Neural progenitor cell (in vitro differentiated cells): ENCODE measurements at regions not wholly inside any gene's neighbourhood (a gene's known extent, or its start where the extent isn't known, plus 50 kb on each side); places are given as distances from the start of the nearest gene placed in this dataset.

Experiments used
- EZH2 ChIP-seq: fragments of 200-600 bp; sonication (generic); IDR thresholded peaks from 2 replicates; pipeline ENCODE4 v1.6.1; 2017; ENCODE audit warnings: antibody characterized with exemption, mild to moderate bottlenecking, moderate library complexity
- EZH2phosphoT487 ChIP-seq: fragments of 200-600 bp; sonication (generic); IDR thresholded peaks from 2 replicates; pipeline ENCODE4 v1.6.1; 2017; ENCODE audit warnings: antibody characterized with exemption
- TF ChIP-seq, protein P1 (sequence below): fragments of 200-600 bp; sonication (generic); IDR thresholded peaks from 2 replicates; pipeline ENCODE4 v1.5.1; 2017; ENCODE audit warnings: antibody characterized with exemption, mild to moderate bottlenecking

GRCh38 chr18:73503326-73503725 lies 635.5 kb upstream of the NETO1 start:
- TF ChIP-seq, protein P1, sequence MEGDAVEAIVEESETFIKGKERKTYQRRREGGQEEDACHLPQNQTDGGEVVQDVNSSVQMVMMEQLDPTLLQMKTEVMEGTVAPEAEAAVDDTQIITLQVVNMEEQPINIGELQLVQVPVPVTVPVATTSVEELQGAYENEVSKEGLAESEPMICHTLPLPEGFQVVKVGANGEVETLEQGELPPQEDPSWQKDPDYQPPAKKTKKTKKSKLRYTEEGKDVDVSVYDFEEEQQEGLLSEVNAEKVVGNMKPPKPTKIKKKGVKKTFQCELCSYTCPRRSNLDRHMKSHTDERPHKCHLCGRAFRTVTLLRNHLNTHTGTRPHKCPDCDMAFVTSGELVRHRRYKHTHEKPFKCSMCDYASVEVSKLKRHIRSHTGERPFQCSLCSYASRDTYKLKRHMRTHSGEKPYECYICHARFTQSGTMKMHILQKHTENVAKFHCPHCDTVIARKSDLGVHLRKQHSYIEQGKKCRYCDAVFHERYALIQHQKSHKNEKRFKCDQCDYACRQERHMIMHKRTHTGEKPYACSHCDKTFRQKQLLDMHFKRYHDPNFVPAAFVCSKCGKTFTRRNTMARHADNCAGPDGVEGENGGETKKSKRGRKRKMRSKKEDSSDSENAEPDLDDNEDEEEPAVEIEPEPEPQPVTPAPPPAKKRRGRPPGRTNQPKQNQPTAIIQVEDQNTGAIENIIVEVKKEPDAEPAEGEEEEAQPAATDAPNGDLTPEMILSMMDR = no peak
- no peak for TF ChIP-seq EZH2phosphoT487
- TF ChIP-seq EZH2 = no peak
